Prostate gland (tissue), 2 donors: ENCODE measurements at regions not wholly inside any gene's neighbourhood (a gene's known extent, or its start where the extent isn't known, plus 50 kb on each side); places are given as distances from the start of the nearest gene placed in this dataset.

Experiments used
- POLR2A ChIP-seq: fragments of 450-650 bp; IDR thresholded peaks from one replicate; pipeline ENCODE4 v1.6.1; 2016; ENCODE audit warnings: antibody characterized with exemption, mild to moderate bottlenecking
- TF ChIP-seq, protein P1 (sequence below), 4 experiments: fragments of 200-600 bp in 2 of 4; fragments of 450-650 bp in 2 of 4; sonication (generic) in 2 of 4; IDR thresholded peaks; 1 replicate in 3 of 4; 2 replicates in 1 of 4; pipeline ENCODE4 v1.5.1; 2016 to 2019; ENCODE audit warnings: antibody characterized with exemption in 4 of 4, mild to moderate bottlenecking in 2 of 4, moderate library complexity in 2 of 4

DNA sequence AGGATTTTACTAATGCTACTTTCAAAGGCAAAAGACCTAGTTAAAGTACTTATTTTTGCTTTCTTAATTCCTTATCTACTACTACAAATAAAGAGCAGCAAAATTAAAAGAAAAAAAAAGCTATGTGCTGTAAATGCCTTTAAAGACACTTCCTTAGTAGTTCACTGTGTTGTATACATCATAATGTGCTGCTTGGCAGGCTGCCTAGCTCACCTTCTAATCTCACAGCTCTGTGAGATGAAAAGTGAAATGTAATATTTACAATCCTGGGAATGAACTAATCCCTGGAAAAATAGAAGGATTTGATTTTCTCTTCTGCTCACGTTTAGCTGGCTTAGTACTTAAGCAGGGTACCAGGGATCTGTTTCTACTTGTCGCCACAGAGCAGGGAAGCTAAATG lies 184.4 kb upstream of the ALG10B start:
- TF ChIP-seq, protein P1, sequence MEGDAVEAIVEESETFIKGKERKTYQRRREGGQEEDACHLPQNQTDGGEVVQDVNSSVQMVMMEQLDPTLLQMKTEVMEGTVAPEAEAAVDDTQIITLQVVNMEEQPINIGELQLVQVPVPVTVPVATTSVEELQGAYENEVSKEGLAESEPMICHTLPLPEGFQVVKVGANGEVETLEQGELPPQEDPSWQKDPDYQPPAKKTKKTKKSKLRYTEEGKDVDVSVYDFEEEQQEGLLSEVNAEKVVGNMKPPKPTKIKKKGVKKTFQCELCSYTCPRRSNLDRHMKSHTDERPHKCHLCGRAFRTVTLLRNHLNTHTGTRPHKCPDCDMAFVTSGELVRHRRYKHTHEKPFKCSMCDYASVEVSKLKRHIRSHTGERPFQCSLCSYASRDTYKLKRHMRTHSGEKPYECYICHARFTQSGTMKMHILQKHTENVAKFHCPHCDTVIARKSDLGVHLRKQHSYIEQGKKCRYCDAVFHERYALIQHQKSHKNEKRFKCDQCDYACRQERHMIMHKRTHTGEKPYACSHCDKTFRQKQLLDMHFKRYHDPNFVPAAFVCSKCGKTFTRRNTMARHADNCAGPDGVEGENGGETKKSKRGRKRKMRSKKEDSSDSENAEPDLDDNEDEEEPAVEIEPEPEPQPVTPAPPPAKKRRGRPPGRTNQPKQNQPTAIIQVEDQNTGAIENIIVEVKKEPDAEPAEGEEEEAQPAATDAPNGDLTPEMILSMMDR (IDR thresholded peaks at IDR 0.05): no peak
- TF ChIP-seq POLR2A: no peak
